ENCODE measurements at regions not wholly inside any gene's neighbourhood (a gene's known extent, or its start where the extent isn't known, plus 50 kb on each side); places are given as distances from the start of the nearest gene placed in this dataset.
A peak's percentile ranks its signal among the peaks of the same experiment; 100 is the strongest.

GRCh38 chr5:115392611-115393010 lies 96.2 kb upstream of the CCDC112 start:
- Histone ChIP-seq H3K9me3 (ENCODE audit: severe bottlenecking) (no peaks in the 10 kb centered on the region), H3K4me3 (ENCODE audit: low read depth, low read length) (no peak overlapping the region), H3K27me3 (ENCODE audit: insufficient read depth, low read depth, severe bottlenecking) (no peaks in the 10 kb centered on the region), H3K36me3 (no peaks in the 10 kb centered on the region), H3K27ac (no peak overlapping the region)
- no peak for DNase-seq
- no peak for TF ChIP-seq CTCF (IDR thresholded peaks at IDR 0.05; ENCODE audit: low read depth, low read length)

- H3K4me3 ChIP-seq (ENCODE audit: low read depth, low read length): no peak overlapping the region
- no peaks in the 10 kb centered on the region for H3K27me3 ChIP-seq (ENCODE audit: insufficient read depth, low read depth, severe bottlenecking)
- H3K27ac ChIP-seq: no peak overlapping the region
- H3K36me3 ChIP-seq: no peaks in the 10 kb centered on the region
- no peak for TF ChIP-seq CTCF (IDR thresholded peaks at IDR 0.05; ENCODE audit: low read depth, low read length)
- no peaks in the 10 kb centered on the region for H3K9me3 ChIP-seq (ENCODE audit: severe bottlenecking)
- DNase-seq: no peak
Measured at GRCh38 chr5:115391780-115392179, 95.3 kb upstream of the CCDC112 start.

- Histone ChIP-seq H3K9me3 (ENCODE audit: severe bottlenecking) (no peaks in the 10 kb centered on the region), H3K27me3 (ENCODE audit: insufficient read depth, low read depth, severe bottlenecking) (no peaks in the 10 kb centered on the region), H3K4me3 (ENCODE audit: low read depth, low read length) (no peak overlapping the region), H3K36me3 (no peaks in the 10 kb centered on the region), H3K27ac (no peak overlapping the region; the same call in 1 of the 2 replicates)
- DNase-seq: peak; percentile 41
- TF ChIP-seq CTCF (IDR thresholded peaks at IDR 0.05; ENCODE audit: low read depth, low read length): peak; percentile 43
Measured at GRCh38 chr5:115389799-115390382, 93.4 kb upstream of the CCDC112 start.

- H3K27me3 ChIP-seq (ENCODE audit: insufficient read depth, low read depth, severe bottlenecking): no peaks in the 10 kb centered on the region
- TF ChIP-seq CTCF (IDR thresholded peaks at IDR 0.05; ENCODE audit: low read depth, low read length): no peak
- no peaks in the 10 kb centered on the region for H3K36me3 ChIP-seq
- H3K27ac ChIP-seq: no peak overlapping the region; the same call in 1 of the 2 replicates
- 0 out of 2 replicates have a peak overlapping the region, but pooled peaks have one; percentile 3 for H3K4me3 ChIP-seq (ENCODE audit: low read depth, low read length)
- H3K9me3 ChIP-seq (ENCODE audit: severe bottlenecking): no peaks in the 10 kb centered on the region
- DNase-seq: peak; percentile 73
Measured at GRCh38 chr5:115389034-115389798, 92.8 kb upstream of the CCDC112 start.

GRCh38 chr5:115388240-115388639 lies 91.8 kb upstream of the CCDC112 start:
- no peaks in the 10 kb centered on the region for H3K36me3 ChIP-seq
- no peaks in the 10 kb centered on the region for H3K9me3 ChIP-seq (ENCODE audit: severe bottlenecking)
- TF ChIP-seq CTCF (IDR thresholded peaks at IDR 0.05; ENCODE audit: low read depth, low read length): no peak
- DNase-seq: no peak
- no peak overlapping the region for H3K27ac ChIP-seq
- no peaks in the 10 kb centered on the region for H3K27me3 ChIP-seq (ENCODE audit: insufficient read depth, low read depth, severe bottlenecking)
- H3K4me3 ChIP-seq (ENCODE audit: low read depth, low read length): no peak overlapping the region

All from WERI-Rb-1 (cell line).